ENCODE measurements at regions not wholly inside any gene's neighbourhood (a gene's known extent, or its start where the extent isn't known, plus 50 kb on each side); places are given as distances from the start of the nearest gene placed in this dataset.

DNA sequence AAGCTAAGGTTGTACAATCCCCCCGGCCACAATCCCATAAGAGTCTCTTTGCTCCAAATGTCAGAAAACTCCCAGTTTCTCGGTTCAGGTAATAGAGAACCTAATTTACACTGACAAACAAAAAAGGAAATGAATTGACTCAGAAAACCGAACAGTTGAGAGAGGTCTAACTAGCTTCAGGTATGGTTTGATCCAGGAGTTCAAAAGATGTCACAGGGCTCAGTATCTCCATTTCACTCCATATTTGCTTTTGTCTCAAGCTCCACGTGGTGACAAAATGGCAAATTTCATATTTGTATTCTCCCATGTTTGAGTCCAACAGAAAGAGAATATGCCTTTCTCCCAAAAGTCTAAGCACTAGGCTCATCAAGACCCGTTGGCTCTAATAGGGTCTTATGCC, 117.4 kb downstream of the AXIN2 start:
- DNase-seq: no peak

DNA sequence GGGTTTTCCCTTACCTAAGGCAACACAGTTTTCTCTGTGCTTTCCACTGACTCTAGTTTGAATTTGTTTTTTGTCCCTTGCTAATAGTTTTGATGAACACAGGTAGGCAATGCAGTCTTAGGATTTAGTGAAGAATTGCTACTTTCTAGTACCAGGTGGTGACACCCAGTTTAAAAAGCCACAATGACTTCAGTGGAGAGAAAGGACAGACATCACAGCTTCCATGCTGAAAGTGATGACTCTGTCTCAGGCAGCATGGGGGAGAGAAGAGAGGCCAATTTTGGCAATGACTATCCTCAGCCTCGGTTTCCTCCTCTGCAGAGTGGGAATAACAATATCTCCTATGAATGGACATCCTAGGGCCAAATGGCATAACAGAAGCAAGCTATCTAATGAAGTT, 118.8 kb downstream of the AXIN2 start:
- no peak for DNase-seq

DNA sequence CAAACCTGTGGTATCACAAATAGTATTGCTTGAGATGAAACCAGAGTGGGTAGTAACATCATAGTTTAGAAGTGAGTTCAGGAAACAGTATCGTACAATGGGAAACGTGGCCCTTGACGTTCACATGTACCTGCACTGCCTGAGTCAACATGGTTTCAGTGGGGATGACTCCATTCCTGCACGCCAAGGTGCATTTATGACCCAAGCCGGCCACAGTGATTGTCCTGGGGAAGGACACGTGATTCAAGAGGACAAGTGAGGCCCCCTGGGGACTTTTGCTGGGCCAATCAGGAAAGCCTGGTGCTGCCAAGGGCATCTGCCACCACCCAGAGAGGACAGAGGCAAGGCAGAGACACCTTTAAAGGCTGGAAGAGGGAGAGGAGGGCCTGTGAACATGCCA, 119.2 kb downstream of the AXIN2 start:
- DNase-seq: no peak

DNA sequence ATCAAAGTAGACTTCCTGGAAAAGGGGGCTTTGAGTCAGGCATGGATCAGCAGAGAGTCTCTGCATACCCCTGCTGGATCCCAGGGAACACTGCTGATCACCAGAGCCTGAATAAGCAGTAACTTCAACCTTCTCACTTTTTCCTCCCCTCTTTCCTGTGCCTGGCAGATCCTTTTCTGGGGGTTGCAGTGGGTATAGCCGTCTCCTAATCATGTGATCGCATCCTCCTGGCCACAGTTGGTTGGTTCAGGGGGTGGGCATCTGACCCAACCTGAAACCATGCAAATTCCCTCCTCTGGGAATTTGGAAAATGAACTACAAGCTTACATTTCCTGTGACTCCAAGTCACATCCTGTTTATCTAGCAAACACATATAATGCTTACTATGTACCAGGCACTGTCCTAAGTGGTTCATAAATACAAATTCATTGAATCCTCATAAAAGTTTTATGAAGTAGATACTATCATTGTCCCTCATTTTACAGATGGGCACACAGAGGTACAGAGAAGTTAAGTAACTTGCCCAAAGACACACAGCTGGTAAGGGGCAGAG, 120.3 kb downstream of the AXIN2 start:
- DNase-seq: no peak

DNA sequence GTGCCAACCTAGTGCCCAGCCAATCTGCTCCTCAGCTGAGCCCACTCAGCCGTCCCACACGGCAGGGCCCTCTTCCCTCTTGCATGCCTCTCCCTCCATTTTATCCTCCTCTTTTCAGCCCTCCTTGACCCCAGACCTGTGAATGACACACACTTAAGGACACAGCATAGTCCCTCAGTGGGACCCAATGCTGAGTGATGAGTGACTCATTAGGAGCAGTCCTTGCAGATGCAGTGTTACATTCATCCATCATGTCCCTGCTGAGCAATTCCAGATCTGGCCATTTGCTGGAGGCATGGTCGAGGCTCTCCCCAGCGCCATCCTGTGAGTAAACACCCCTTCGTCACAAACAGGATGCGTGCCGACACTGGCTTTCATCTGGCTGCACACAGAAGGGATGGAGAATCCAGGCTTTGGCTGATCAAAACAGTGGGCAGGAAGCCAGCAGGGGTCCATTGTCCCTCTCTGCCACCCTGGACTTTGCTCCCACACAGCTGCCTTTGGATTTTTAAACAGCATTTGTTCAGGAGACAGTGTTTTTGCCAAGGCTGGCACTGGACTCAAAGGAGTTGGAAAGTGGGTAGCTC, 122.6 kb downstream of the AXIN2 start:
- no peak for DNase-seq

DNA sequence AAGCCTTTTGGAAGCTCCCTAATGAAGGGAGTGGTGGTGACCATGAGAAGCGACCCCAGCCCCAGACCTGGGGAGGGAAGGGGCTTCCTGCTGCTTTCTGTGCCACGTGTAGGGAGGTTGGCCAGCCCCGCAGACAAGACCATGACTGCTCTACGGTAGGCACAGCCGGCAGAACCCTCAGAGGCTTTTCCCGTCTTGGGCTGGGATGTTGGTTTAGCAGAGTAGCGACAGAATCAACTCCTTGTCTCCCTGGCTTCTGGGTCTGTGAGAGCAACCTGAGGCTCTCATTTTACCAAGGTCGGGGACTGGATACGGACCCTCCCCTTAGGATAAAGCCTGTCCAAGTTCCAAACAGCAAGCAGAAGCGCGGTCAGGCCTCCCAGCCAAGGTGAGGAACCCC, 123.3 kb downstream of the AXIN2 start:
- DNase-seq: no peak

DNA sequence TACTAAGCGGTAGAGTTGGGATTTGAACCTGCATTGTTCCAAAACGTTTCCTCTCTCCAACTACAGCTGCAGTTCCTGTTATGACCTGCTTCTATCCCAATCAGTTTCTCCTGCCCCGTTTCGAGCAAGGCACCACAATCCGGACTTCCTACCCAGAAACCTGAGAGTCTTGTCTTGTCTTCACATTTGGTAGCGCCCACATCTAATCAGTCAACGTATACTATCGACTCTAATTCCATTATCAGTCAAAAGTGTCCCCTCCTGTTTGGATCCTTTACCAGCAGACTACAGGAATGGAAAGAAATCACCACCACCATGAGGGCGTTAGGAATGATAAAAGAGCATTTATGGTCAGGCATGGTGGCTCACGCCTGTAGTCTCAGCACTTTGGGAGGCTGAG, 124.6 kb downstream of the AXIN2 start:
- DNase-seq: no peak

DNA sequence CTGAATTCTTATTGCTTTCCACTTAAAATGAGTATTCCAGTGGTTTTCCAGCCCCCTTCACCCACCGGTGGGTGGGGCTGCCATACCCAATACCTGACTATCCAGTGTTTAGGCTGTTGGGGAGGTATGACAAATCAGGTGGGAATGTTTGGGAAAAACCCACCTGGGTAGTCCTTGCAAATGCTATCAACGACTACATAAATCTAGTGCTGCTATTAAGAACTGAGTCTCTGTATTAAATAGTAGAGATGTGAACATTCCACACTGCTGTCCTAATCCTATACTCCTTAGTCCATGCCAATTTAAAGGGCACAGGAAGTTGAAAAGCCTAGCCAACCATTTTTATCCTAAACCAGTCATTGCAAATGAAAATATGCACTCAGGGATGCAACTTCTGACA, 126.6 kb downstream of the AXIN2 start:
- no peak for DNase-seq

DNA sequence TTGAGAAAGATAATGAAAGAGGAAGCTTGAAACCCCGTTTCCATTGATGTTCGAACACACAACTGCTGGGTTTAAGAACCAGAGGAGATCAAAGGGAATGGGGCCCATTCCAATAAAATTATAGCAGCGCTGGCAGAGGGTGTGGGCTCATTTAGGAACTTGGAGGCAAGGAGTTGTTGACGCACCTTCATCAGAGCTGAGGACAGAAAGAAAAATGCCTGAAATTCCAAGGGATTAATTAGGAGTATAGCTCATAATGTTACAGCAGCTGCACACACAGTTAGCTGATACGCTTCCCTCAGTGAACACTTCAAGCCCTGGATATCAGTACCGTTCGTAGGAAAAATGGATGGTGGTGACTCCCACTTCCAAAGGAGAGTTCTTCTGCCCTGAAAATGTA, 127.2 kb downstream of the AXIN2 start:
- no peak for DNase-seq

DNA sequence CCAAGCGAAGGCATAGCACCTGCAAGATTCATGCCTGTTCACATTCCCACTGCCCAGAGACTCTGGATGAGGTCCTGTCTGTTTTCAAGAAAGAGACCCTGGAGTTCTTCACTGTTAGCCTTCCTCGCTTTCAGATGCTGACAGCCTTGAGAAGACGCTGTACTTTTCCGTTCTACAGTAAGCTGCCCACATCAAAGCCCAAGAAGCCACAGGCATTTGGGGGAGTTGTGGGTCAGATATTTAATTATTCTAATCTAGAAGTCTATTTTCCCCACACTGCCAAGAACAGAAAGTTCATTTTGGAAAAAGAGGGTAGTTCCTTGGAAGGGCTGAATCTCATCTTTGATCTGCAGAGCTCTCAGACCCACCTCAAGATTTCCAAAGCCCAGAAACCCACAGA, 127.9 kb downstream of the AXIN2 start:
- DNase-seq: no peak

DNA sequence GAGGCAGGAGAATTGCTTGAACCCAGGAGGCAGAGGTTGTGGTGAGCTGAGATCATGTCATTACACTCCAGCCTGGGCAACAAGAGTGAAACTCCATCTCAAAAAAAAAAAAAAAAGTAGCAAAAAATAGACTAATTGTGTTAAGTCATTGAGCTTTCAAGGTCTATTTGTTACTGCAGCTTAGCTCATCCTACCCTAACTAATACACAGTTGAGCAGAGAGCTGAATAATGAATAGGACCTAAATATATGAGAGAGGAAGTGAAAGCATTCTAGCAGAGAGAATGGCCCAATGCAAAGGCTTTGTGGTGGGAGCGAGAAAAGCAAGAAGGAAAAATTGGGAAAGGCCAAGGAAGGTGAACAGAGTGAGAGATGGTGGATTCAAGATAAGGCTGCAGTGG, 128.3 kb downstream of the AXIN2 start:
- no peak for DNase-seq

DNA sequence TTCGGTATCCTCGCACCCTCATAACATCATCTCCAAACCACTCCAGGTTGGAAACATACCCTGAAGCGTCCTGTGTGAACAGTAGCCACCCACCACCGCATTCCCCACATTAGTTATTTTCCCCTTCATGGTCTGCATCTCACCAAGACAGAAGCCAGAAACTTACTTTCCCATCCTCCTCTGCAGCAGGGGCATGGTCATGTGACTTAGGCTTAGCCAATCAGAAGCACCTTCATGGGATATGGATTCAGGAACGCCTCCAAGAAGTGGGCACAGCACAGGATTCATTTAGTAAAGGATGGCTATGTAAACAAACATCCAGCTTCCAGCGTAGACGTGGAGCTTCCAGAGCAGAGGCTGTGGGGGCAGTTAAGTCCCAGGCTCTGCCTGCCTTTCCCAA, 130.3 kb downstream of the AXIN2 start:
- no peak for DNase-seq

DNA sequence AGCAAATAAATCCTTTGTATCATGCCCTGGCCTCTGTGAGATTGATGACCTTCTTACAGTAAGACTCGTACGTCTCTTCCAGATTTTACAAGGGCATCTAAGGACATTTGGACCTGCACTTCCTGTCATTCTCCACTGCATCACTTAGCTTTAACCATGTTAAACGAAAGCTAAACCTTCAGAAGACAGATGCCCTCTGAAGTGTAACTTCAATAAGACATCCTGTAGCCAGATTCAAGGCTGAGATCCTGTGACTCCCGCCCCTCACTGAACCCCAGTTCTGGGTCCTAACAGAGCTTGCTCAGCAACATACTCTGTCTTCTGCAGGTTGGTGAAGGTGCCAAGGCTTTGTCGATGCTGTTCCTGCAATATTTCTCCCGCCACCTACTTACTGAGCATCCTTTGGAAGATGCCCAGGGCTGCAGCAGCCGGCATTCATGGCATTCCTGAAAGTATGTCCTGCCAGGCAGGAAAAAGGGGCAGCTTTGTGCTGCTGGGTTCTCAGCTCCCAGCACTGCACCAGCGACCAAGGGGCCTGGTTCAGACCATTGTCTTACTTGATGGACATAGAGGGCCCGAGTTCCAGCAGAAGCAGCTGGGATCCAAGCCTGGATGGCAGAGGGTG, 131.1 kb downstream of the AXIN2 start:
- DNase-seq: no peak

DNA sequence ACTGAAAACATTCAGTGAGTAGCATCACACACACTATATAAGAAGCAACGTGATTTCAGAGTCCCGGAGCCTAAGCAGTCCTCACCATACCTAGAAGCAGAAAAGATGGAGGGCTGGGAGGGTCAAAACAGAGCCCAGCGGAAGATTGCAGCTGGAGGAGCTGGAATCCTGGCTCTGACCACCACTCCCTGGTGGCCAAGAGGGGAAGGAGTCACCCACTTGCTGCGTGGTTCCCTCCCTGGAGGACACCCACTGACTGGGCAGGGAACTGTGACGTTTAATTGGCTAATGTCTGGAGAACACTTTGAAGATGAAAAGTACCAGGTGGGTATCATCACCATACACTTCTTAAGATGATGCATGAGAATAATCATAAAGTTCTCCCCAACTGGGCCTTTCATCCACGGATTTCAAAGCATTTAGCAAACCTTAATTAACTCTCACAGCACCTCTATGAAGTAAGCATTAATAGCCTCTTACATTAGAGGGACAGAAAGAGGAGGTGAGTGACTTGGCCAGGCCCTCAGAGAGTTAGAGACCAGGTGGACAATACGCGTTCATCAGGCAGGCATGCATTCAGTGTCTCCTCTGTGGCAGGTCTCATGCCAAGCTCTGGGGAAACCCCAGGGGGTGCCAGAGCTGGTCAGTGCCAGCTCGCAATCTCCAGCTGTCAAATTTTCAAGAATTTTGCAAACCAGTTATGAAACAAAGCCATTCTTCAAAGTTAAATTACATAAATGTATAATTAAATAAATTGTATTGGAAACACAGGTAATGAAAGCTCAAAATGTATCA, 137.9 kb downstream of the AXIN2 start:
- DNase-seq: no peak

DNA sequence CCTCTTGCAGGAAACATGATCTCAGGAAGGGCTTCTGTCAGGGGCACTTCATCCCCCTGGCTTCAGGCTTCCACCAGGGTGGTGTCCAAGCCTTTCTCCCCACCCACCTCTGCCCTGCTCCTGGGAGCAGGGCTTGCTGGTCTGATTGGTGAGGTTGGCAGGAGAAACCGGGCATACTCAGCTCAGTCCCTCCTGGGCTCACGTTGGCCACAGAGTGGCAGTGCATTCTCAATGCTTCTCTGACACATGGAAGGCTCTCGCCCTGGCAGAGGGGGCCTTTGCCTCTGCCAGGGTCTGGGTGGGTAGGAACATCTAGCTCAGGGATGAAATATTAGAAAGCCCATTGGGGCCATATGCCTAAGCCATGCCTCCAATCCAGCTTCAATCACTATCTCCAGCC, 142.8 kb downstream of the AXIN2 start:
- DNase-seq: no peak

DNA sequence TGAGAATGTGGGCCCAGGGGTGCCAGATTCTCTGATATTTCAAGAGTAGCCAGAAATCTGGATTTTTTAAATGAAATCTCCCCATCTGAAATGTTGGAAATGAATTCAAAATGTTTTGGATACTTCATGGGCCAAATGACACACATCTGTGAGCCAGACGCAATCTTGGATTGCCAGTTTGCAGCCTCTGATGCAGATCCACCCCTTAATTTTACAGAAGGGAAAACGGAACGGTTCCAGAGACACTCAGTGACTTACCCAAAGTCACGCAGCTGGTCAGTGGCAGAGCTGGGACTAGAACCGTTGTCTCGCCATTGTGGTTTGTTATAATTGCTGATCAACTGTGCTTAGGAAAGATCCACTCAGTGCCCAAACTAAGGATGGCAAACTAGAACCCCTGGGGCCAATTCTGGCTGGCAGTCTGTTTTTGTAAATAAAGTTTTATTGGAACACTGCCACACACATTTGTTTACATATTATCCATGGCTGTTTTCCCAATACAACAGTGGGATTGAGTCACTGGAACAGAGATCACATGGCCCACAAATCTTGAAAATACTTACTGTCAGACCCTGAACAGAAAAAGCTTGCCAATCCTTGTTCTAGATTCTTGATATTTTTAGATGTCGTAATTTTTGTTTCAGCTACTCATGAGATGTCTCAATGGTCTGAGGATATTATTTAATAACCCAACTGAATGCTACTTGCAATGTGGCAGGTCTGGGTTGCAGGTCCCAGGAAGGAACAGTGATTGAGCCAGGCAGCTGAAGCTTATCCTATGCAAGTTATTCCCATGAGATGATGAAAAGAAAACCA, 143.8 kb downstream of the AXIN2 start:
- no peak for DNase-seq

DNA sequence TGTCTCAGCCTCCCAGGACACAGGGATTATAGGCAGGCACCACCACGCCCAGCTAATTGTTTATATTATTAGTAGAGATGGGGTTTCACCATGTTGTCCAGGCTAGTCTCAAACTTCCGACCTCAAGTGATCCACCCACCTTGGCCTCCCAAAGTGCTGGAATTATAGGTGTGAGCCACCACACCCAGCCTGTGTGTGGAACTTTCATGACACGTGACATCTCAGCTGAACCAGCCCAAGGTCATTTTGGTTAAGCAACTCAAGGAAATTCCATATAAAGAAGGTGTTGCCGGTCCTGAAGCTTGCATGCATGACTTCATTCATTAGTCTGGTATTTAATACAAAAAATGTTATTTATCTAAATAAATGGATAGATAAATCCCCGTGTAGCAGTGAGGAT, 145.5 kb downstream of the AXIN2 start:
- no peak for DNase-seq

DNA sequence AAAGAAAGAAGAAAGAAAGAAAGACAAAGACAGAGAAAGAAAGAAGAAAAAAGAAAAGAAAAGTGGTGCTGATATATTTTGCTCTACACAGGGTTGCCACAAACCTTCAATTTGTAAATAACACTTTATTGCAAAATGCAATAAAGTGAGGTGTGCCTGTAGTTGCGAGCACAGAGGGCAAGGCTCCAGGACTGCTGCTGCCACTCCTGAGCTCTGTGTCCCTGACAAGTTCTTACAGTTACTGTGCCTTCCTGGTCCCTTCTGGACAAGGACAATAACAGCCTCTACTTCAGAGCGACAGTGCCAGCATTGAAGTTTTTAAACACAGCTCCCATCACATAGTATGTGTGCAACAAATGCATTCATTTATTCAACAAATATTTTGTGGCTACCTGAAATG, 148.1 kb downstream of the AXIN2 start:
- DNase-seq: no peak

DNA sequence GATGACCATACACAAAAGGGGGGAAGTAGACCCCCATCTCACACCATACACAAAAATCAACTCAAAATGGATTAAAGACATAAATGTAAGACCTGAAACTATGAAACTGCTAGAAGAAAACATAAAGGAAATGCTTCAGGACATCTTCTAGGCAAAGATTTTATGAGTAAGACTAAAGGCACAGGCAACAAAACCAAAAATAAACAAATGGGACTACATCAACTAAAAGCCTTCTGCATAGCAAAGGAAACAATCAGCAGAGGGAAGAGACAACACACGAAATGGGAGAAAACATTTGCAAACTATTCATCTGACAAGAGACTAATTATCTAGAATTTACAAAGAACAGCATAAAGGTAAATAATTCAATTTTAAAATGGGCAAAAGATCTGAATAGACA, 152.1 kb downstream of the AXIN2 start:
- DNase-seq: no peak

DNA sequence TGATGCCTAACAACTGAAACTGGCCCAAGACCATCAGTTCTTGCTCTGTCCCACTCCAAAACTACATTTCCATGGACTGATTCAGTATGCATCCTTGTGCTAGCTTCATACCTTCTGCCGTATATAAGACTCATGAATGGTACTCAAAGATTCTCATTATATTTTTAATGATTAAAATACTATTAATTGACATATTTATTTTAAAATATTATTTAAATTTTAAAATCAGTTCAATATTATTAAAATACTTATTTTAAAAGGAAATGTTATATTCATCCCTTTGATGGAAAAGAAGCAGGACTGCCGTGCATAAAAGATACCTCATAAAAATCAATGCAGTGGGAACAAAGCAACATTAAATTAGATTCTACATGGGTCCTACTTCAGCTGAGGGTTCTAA, 153.4 kb downstream of the AXIN2 start:
- no peak for DNase-seq

DNA sequence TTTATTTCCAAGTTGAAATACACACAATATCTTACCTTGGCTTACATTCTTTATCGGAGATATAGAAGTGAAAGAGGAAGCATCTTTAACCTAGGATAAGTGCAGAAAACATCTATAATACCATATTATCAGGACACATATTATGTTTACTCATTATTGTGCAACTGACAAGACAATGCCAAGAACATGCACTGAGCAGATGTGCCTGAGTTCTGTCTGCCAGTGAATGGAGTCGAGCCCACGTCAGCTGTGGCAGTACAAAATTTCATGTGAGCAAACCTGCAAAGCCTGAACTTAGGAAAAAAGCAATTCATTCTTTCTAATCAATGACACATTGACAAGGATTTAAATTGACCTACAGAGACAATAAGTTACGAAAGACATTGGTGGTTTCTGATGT, 154.4 kb downstream of the AXIN2 start:
- DNase-seq: no peak

DNA sequence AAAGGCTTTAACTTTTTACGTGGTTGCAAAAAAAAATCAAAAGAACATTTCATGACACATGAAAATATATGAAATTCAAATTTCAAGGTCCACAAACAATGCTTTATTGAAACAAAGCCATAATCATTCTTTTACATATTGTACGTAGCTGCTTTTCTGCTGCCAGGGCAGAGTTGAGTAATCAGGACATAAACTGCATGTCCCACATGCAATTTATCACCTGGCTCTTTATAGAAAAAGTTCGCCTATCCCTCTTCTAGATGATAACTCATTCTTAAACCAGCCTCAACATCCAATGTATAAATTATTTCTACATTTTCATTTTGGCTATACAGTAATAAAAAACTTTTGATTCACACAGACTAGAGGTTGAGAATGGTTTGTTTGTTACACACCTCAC, 154.9 kb downstream of the AXIN2 start:
- no peak for DNase-seq

DNA sequence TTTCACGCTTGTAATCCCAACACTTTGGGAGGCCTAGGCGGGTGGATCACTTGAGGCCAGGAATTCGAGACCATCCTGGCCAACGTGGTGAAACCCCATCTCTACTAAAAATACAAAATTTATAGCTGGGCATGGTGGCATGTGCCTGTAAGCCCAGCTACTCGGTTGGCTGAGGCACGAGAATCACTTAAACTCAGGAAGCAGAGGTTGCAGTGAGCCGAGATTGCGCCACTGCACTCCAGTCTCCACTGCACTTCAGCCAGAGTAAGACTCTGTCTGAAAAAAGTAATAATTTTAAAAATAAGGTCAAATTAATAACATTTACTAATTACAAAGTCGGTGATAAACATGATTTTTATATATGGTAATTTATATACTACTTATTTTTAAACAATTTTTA, 155.9 kb downstream of the AXIN2 start:
- DNase-seq: no peak
